ENCODE measurements at regions not wholly inside any gene's neighbourhood (a gene's known extent, or its start where the extent isn't known, plus 50 kb on each side); places are given as distances from the start of the nearest gene placed in this dataset.

GRCh38 chr21:23740463-23740862 is 1866.8 kb downstream of the MRPL39 start:
- TF ChIP-seq GATA2 (IDR thresholded peaks at IDR 0.05; ENCODE audit: low read depth, low read length) (no peak), GATA3 (IDR thresholded peaks at IDR 0.05; ENCODE audit: low read depth, low read length) (no peak)
